Stimulated activated CD8-positive, alpha-beta memory T cell treated with anti-CD3 and anti-CD28 coated beads, Interleukin-12 subunit alpha, Interleukin-12 subunit beta, amount 100 ng/mL, for 1 hour (primary cell): ENCODE measurements at regions not wholly inside any gene's neighbourhood (a gene's known extent, or its start where the extent isn't known, plus 50 kb on each side); places are given as distances from the start of the nearest gene placed in this dataset.

Experiments
- DNase-seq: peaks from one replicate; pipeline ENCODE4 v3.0.0-alpha.2; 2020; ENCODE audit warnings: low read depth

DNA sequence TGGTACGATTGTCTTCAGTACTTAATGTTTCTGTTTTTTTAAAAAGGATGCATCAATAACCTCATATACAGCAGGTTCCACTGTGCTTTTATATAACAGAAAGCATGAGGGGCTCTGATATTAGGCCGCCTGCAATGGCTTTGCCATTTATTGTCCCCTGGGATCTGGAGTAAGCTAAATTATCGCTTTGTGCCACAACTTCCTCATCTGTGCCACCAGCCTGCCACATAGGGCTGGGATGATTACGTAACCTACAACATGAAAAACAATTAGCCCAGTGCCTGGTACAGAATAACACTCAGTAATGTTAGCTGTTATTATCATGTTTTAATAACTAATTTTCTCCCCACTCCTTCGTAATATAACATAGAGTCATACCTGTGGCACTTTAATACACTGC, 65.5 kb upstream of the TRIM2 start:
- no peak for DNase-seq

DNA sequence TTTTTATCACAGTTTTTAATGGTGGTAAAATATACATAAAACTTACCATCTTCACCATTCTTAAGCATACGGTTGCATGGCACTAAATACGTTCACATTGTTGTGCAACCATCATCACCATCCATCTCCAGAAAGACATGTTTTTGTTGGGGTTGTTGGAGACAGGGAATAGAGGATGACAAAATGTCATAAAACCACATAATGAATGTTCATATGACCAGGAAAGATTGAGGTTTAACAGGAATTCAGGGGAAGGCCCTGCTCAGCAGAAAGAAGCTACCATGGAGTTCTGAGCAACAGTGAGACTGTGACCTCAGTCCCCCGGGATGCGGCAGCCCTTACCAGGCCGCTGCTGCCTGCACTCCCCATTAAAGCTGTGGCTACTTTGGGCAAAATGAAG, 63.9 kb upstream of the TRIM2 start:
- no peak for DNase-seq

DNA sequence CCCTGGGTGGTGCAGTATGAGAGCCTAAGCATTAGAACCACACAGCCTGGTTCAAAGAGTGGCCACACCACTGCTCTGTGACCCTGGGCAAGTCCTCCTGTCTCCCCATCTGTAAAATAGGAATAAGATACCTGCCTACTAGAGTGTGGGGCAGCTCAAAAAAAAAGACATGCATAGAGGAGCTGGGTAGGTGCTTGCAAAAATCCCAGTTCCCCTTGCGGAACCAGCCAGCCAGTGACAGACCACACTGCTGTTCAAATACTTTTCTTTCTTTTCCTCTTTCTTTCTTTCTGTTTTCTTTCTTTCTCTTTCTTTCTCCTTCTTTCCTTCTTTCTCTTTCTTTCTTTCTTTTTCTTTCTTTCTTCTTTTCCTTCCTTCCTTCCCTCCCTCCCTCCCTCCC, 63.0 kb upstream of the TRIM2 start:
- no peak for DNase-seq

DNA sequence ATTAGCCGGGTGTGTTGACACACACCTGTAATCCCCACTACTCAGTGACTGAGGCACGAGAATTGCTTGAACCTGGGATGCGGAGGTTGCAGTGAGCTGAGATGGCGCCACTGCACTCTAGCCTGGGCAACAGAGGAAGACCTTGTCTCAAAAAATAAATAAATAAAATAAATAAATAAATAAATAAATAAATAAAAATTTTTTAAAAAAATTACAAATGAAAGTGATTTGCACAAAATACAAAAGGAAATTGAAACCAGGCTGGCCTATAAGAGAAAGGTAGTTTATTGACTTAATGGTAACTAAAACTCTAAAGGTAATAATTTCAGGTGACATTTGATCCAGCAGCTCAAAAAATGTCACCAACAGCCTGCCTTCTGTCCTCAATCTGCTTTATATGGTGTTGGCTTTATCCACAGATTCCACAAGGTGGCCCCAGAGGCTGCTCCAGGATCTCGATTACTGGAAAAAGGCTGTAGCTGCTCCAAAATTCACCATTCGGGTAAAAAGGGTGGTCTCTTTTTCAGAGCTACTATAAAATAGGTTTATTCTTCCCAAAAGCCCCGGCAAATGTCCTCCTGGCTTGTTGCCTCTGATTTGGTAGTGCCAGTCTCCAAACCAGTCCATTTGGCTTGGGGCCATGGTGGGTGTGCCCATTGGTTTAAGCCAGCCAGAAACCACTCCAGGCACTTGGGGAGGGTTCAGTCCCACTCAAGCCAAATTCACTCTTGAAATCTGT, 61.4 kb upstream of the TRIM2 start:
- peak; percentile 21 for DNase-seq

DNA sequence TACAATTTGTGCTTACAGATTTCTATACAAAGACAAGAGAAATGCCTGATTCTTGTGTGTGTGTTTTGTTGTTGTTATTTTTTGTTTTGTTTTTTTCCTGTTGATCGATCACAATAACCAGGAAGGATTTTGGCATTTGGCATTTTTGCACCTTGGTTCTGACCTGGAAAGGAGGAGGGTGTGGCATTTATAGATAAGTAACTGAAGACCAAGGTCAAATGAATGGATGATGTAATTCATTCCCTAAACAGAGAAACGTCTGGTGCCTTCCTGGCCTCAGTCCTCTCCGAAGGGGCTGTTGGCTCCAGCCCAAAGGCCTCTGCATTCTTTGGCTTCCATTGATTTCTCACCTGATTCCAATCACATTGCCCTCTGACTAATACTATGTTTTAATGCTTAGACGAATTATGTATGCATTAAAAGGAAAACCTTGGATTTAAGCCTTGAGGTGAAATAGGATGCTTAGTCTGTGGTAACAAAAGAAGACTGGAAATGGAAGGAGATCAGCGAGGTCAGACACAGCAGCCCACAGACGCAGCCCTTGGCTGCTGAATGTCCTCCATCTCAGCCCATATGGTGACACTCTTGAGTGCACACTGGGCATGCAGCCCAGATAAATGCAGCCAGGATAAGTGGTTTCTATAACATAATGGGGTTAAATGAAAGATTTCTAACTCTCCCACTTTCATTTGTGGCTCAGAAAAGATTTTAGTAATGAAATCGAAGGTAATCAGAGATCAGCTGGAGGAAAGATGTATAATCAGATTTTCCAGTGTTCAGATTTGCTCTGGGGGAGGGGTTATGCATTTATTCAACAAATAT, 60.5 kb upstream of the TRIM2 start:
- no peak for DNase-seq

DNA sequence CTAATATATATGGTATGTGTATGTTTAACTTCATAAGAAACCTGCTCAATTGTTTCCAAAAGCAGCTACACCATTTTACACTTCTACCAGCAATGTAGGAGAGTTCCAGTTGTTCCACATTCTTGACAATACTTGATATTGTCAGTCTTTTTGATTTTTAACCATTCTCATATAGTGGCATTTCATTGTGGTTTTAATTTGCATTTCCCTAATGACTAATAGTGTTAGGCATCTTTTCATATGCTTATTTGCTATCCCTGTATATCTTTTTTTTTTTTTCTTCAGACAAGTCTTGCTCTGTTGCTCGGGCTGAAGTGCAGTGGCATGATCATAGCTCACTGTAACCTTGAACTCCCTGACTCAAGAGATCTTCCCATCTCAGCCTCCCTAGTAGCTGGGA, 58.2 kb upstream of the TRIM2 start:
- no peak for DNase-seq

DNA sequence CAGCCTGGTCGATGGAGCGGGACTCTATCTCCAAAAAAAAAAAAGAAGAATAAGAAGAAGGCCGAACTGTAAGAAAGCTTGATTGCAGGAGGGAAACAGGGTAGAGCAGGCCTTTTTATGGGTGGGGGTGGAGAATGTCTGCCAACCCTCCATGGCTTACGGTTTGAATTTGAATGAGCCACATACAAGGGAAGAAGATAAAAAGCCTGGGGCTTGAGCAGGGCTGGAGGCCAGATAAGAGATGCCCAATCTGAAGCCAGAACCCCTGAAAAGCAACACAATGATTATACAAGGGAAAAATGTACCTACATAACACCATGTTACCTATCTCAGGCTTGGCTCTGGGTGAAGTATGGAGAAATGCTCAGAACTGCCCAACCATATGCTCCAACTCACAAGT, 57.3 kb upstream of the TRIM2 start:
- DNase-seq = no peak

DNA sequence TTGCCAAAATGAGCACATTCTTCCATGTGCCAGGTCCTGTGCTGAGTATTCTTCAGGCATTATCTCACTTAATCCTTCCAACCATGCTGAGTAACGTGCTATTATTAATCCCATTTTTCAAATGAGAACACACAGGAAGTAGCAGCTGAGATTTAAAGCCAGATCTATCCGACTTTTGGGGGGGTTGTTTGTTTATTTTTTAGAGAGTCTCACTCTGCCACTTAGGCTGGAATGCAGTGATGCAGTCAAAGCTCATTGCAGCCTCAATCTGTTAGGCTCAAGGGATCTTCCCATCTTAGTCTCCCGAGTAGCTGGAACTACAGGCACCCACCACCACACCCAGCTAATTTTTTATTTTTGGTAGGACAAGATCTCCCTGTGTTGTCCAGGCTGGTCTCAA, 55.5 kb upstream of the TRIM2 start:
- no peak for DNase-seq

DNA sequence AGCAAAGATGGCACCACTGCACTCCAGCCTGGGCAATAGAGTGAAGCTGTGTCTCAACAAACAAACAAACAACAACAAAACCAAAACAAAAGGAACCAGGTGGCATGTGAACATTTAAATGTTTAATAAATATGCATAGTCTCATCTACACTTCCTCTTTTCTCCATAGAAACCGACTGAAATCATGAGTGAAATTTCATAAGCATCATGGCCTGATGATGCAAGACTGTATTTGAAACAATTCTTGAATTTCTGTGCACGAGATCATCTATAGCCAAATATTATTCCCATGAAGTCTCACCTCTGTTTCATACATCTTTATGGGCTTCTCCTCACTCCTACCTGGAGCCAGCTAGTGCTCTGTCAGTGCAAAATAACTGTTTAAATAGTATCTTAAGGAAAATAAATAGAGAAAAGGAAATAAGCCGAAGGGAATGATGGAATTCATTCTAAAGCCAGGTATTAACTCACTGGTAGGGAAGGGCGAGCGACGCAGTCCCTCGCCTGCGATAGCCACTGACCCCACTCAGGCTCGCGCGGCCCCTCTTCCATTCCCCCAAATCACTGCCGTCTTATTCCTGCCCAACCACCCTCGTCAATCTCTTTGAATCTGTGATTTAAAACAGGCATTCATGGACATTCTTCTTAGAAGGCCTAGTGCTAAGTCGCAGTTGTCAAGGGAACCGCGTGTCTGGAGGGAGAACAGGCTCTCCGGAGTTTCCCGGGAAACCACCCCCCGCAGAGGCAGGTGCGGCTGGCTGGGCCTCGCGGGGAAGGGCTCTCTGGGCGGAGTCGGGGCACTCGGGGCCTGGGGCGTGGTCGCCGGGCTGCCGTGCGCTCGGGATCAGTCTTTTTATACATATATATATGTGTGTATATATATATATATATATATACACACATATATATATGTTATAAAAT, 52.4 kb upstream of the TRIM2 start:
- no peak for DNase-seq

DNA sequence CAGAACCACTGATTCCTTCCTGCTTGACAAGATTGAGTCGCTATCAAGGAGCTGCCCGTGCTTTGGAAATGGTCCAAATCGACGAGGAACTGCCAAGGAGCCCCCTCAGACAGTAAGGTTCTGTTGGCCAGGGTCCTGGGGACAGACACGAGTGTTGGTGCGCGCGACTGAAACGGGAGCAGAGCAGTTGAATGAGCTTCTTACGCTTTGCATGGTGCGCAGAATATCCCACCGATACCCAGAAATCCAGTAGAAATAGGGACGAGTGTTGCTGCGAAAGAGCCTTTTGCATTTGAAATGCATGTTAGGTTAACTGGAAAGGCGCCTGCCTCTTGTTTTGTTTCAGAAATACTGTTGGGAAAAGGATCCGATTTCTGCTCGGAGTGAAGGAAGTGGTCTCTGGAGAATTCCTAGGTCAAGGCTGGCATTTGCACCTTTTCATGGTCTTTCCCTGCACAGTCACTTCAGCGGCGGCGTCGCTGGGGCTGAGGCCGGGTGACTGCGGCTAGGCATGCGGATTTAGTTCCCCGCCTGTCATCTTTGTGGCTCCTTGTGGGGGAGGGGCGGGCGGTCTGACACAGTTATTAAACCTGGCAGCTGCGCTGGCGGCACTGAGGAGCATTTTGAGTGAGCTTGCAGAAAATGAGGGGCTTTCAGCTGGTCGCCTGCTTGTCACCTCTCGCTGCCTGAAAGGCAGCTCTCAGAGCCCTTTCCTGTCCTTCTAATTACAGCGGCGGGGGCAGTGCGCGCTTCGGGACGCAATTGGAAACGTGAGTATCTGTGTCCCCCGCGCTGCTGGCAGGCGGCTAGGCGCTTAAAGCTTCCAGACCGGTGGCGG, 51.5 kb upstream of the TRIM2 start:
- DNase-seq = peak; percentile 21

DNA sequence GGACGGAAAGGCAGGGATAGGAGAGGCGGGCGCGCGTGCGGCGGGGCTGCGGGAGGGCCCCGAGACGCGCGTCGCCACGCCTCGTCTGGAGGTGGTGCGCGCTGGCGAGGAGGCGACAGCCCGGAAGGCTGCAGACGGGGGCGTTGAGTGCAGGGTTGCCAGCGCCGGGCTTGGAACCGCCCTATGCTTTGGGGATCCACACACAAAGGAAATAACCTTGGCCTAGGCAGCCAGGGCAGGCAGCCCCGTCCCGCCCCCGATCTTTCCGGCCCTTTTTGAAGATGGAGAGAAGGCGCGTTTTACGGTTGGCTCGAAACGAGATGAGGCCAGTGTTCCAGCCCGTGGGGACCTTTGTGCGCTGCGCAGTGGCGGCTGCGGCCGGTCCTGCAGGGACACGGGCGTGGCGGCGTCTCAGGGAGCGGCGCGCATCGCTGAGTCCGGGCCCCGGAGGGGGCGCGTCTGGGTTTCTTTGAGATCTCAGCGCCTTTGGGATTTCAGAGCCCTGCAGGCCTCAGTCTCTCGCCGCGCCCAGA, 50.8 kb upstream of the TRIM2 start:
- DNase-seq = peak; percentile 51

DNA sequence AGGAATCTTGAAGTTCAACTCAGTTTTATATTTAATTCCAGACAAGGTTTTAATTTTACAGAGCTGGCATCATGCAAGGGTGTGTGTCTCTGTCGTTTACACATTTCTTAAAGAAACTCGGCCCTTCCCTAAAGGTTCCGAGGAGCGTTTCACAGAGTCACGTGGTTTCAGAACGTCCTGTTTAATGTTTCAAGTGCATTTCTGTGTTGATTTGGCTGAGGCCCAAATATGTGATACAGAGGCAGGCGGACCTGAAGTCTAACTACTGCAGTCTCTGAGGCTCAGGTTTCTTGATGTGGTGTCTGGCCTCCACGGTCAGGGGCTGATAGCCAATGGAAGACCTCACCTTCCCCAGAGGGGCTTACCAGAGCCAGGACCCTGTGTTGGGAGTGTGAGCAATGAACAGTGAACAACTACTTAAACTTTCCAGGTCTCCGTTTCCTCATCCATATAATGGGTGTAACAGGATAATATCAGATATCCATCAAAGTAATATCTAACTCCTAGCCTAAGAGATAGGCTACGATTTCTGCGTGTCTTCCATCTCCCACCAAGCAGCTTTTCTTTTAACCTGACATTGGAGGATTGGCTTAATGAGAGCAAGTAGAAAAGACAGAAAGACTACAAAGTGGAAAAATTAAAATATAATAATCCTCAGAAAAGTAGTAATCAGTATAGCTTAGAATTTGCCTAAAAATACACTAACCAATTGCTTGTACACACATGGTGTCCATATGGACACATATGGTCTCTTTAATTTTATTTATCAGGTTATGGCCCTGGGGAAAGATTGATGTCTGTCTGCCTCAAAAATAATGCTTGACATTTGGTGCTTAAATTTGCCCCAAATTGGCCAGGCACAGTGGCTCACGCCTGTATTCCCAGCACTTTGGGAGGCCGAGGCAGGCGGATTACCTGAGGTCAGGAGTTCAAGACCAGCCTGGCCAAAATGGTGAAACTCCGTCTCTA, 50.0 kb upstream of the TRIM2 start:
- no peak for DNase-seq
